A673 (cell line): ENCODE measurements at regions not wholly inside any gene's neighbourhood (a gene's known extent, or its start where the extent isn't known, plus 50 kb on each side); places are given as distances from the start of the nearest gene placed in this dataset.

ENCODE experiments used
- BruUV-seq: library from RNA; stranded (reverse); fragments of 400-500 nt; replicated peaks from 2 replicates; lab custom pipeline; 2021; lab: Mats Ljungman, UMichigan
- CTCF ChIA-PET: fragments of 300-600 bp; sonication (Branson Sonifier 250); formaldehyde crosslinking; loops from one replicate; lab custom pipeline; 2022; ENCODE audit warnings: antibody characterized with exemption; lab: Charles Lee
- POLR2A ChIA-PET: fragments of 300-600 bp; sonication (Branson Sonifier 250); formaldehyde crosslinking; loops from one replicate; lab custom pipeline; 2022; ENCODE audit warnings: antibody characterized with exemption; ENCODE audit not compliant: low non-redundant PET; lab: Charles Lee
- DNase-seq: peaks from one replicate; pipeline ENCODE4 v3.0.0-alpha.2; 2015; ENCODE audit warnings: low spot score
- H3K27ac ChIP-seq: fragments of 200-600 bp; sonication (generic); 2 replicates; pipeline ENCODE4 v1.5.1; 2016; ENCODE audit warnings: mixed run types, low read depth, mild to moderate bottlenecking, mixed read lengths, antibody characterized with exemption, low read length; ENCODE audit not compliant: poor library complexity, severe bottlenecking
- H3K27me3 ChIP-seq: fragments of 200-600 bp; sonication (generic); replicated peaks from 2 replicates; pipeline ENCODE4 v1.6.1; 2017; ENCODE audit warnings: mixed run types, low read depth, mild to moderate bottlenecking, mixed read lengths, antibody characterized with exemption, low read length; ENCODE audit not compliant: insufficient read depth, poor library complexity
- H3K36me3 ChIP-seq: fragments of 200-600 bp; sonication (generic); 2 replicates; pipeline ENCODE4 v1.6.1; 2016; ENCODE audit warnings: mixed run types, mild to moderate bottlenecking, mixed read lengths, antibody characterized with exemption, low read length; ENCODE audit not compliant: insufficient read depth, poor library complexity, severe bottlenecking
- H3K4me1 ChIP-seq: fragments of 200-600 bp; sonication (generic); 2 replicates; pipeline ENCODE4 v1.6.1; 2017; ENCODE audit warnings: mixed run types, mild to moderate bottlenecking, mixed read lengths, antibody characterized with exemption, low read length; ENCODE audit not compliant: insufficient read depth, poor library complexity, severe bottlenecking
- H3K4me3 ChIP-seq: fragments of 200-600 bp; sonication (generic); 2 replicates; pipeline ENCODE4 v1.5.1; 2016; ENCODE audit warnings: low read depth, mixed run types, mild to moderate bottlenecking, mixed read lengths, low read length; ENCODE audit not compliant: poor library complexity, severe bottlenecking
- H3K9me3 ChIP-seq: fragments of 200-600 bp; sonication (generic); 2 replicates; pipeline ENCODE4 v1.6.1; 2016; ENCODE audit warnings: mixed run types, low read depth, mild to moderate bottlenecking, mixed read lengths, antibody characterized with exemption, low read length; ENCODE audit not compliant: poor library complexity, severe bottlenecking
- CTCF ChIP-seq: fragments of 300-800, 200-600 bp; sonication (generic); conservative IDR thresholded peaks from 2 replicates; pipeline ENCODE4 v1.5.1; 2017; ENCODE audit warnings: low read depth, mild to moderate bottlenecking, antibody characterized with exemption, low read length, moderate library complexity, mixed read lengths
- EZH2 ChIP-seq: fragments of 200-600 bp; sonication (generic); IDR thresholded peaks from 2 replicates; pipeline ENCODE4 v1.6.1; 2017; ENCODE audit warnings: borderline replicate concordance, low read depth, mild to moderate bottlenecking, mixed read lengths, antibody characterized with exemption, low read length; ENCODE audit not compliant: poor library complexity, severe bottlenecking
- intact Hi-C: fragments of 100-400 bp; cut with micrococcal nuclease; formaldehyde crosslinking; loops from one replicate; pipeline ENCODE4 v1.10.0; 2022; ENCODE audit not compliant: unreplicated experiment

DNA sequence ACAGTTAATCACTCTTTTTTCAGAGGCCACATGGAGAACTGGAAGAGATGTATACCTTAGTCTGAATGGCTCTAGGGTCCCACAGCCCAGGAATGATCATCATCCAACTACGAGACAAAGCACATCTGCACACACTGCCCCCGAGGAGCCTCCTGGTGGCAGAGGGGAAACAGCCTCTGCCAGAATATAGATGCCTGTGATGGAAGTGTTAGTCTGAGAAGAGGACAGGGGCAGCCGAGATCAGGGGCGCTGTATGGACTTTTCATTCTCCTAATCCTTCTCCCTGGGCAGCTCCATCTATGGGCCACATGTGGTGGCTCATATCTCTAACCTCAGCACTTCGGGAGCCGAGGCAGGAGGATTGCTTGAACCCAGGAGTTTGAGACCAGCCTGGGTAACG is 82.8 kb upstream of the CAPRIN2 start:
- no peaks in the 10 kb centered on the region for H3K9me3 ChIP-seq
- H3K27me3 ChIP-seq: no peaks in the 10 kb centered on the region
- ChIA-PET POLR2A (no interaction called here), CTCF (no interaction called here)
- no peak overlapping the region for H3K4me3 ChIP-seq
- BruUV-seq: no TSS peak
- DNase-seq: no peak
- 0 out of 2 replicates have a peak, but pooled peaks have one; percentile 16 for TF ChIP-seq CTCF
- no peak for TF ChIP-seq EZH2
- no peak overlapping the region for H3K27ac ChIP-seq
- no peaks in the 10 kb centered on the region for H3K4me1 ChIP-seq
- no peaks in the 10 kb centered on the region for H3K36me3 ChIP-seq
- intact Hi-C loops: no loop called here

DNA sequence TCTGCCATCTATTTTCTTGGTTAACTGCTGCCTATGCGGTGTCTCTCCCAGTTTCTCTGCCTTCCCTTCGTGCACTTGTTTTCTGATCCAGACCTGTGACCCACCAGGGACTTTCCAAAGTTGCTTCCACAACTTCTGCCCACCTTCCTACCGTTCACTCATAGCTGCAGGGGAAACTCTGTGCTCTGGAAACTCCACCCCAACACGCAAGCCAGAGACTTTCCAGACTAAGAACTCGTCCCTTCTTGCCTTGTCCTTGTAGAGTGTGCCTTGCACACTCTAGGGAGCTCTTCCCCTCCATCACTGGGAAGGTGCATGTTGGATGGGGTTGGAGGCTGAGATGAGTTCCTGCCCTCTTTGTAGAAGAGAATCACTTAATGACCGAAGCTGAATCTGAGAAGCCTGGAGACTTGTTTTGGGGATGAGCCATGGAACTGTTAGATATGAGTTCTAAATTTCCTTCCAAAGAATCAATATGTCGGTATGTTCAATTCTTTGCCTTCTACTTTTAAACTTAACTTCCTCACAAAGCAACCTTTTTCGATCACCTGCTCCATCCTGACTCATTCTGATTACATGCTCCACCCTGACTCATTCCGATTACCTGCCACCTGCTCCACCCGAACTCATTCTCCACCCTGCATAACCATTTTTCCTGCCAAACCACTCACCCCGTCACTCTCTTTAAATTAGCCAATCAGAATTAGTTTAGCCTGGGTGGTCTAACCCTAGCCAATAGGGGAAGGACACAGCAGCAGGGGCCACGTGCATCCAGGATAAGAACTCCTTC is 82.1 kb upstream of the CAPRIN2 start:
- Histone ChIP-seq H3K36me3 (no peaks in the 10 kb centered on the region), H3K4me3 (no peak overlapping the region), H3K27me3 (no peaks in the 10 kb centered on the region), H3K9me3 (no peaks in the 10 kb centered on the region), H3K27ac (no peak overlapping the region), H3K4me1 (no peaks in the 10 kb centered on the region)
- no peak for TF ChIP-seq CTCF
- no peak for TF ChIP-seq EZH2
- no peak for DNase-seq
- BruUV-seq: no TSS peak
- CTCF ChIA-PET: no interaction called here
- POLR2A ChIA-PET: no interaction called here
- intact Hi-C loops: no loop called here

- H3K36me3 ChIP-seq: no peaks in the 10 kb centered on the region
- H3K4me3 ChIP-seq: no peak overlapping the region
- H3K27me3 ChIP-seq: no peaks in the 10 kb centered on the region
- no peaks in the 10 kb centered on the region for H3K9me3 ChIP-seq
- DNase-seq: peak; percentile 63
- TF ChIP-seq CTCF: no peak
- TF ChIP-seq EZH2: no peak
- no peaks in the 10 kb centered on the region for H3K4me1 ChIP-seq
- intact Hi-C loops: no loop called here
- ChIA-PET CTCF (no interaction called here), POLR2A (no interaction called here)
- no peak overlapping the region for H3K27ac ChIP-seq
- BruUV-seq: no TSS peak
Measured at GRCh38 chr12:30835216-30835615, 80.5 kb upstream of the CAPRIN2 start.
